ENCODE measurements at regions not wholly inside any gene's neighbourhood (a gene's known extent, or its start where the extent isn't known, plus 50 kb on each side); places are given as distances from the start of the nearest gene placed in this dataset.
"Not testable (repeated sequence)": the region's sequence is repeated elsewhere in the genome, so short reads cannot be mapped to it uniquely, and the experiment has no call there.

- H3K4me3 Mint-ChIP-seq, result no peak overlapping the region
- H3K9me3 Mint-ChIP-seq, result peaks cover 19% of the 10 kb centered on the region
- H3K36me3 Mint-ChIP-seq (ENCODE audit: low read depth), result no peaks in the 10 kb centered on the region
- H3K27me3 Mint-ChIP-seq (ENCODE audit: low read depth), result no peaks in the 10 kb centered on the region
- no peaks in the 10 kb centered on the region for H3K4me1 Mint-ChIP-seq
- H3K27ac Mint-ChIP-seq, result no peak overlapping the region
- no peak for TF ChIP-seq CTCF (IDR thresholded peaks at IDR 0.05; ENCODE audit: unreplicated experiment in 3 of 3)
Measured at GRCh38 chrX:28472926-28473325, 114.3 kb upstream of the IL1RAPL1 start.

DNA sequence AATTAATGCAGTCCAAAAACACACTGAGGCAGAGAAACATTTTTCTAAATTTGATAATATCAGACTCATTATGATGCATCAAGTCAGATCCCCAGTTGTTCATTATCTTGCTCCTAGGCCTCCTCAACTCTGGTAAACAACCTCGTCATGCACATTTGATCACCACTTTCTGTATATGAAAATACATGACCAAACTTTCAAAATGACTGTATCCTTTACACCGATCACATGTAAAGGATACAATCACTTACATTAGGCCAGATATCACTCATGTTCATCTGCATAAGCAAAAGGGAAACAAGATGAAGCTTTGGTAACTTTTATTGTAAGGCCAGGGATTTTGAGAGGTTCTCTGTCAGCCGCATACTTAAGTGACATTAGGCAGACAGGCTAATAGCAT lies 99.4 kb upstream of the IL1RAPL1 start:
- no peaks in the 10 kb centered on the region for H3K27me3 Mint-ChIP-seq (ENCODE audit: low read depth)
- no peaks in the 10 kb centered on the region for H3K36me3 Mint-ChIP-seq (ENCODE audit: low read depth)
- no peak overlapping the region for H3K27ac Mint-ChIP-seq
- no peak for TF ChIP-seq CTCF (IDR thresholded peaks at IDR 0.05; ENCODE audit: unreplicated experiment in 3 of 3)
- peaks cover 5% of the 10 kb centered on the region for H3K9me3 Mint-ChIP-seq
- no peaks in the 10 kb centered on the region for H3K4me1 Mint-ChIP-seq
- no peak overlapping the region for H3K4me3 Mint-ChIP-seq

GRCh38 chrX:28491322-28491721 lies 95.9 kb upstream of the IL1RAPL1 start:
- H3K4me1 Mint-ChIP-seq, result no peaks in the 10 kb centered on the region
- no peak overlapping the region for H3K27ac Mint-ChIP-seq
- no peak overlapping the region for H3K4me3 Mint-ChIP-seq
- peaks cover 5% of the 10 kb centered on the region for H3K9me3 Mint-ChIP-seq
- no peaks in the 10 kb centered on the region for H3K36me3 Mint-ChIP-seq (ENCODE audit: low read depth)
- no peak for TF ChIP-seq CTCF (IDR thresholded peaks at IDR 0.05; ENCODE audit: unreplicated experiment in 3 of 3)
- no peaks in the 10 kb centered on the region for H3K27me3 Mint-ChIP-seq (ENCODE audit: low read depth)

DNA sequence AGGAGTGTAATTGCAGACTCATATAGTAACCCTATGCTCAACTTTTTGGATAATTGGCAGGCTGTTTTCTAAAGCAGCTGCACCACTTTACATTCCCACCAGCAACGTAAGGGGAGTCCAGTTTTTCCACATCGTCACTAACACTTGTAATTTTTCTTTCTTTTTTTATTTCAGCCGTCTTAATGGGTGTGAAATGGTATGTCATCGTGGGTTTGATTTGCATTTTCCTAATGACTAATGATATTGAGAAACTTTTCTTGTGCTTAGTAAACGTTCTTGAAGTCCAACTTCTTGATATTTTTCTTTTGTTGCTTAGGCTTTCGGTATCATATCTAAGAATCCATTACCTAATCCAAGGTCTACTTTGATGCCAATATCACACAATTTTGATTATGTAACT lies 95.3 kb upstream of the IL1RAPL1 start:
- H3K9me3 Mint-ChIP-seq, result peaks cover 4% of the 10 kb centered on the region
- no peak for TF ChIP-seq CTCF (IDR thresholded peaks at IDR 0.05; ENCODE audit: unreplicated experiment in 3 of 3)
- H3K27ac Mint-ChIP-seq, result no peak overlapping the region
- H3K27me3 Mint-ChIP-seq (ENCODE audit: low read depth), result no peaks in the 10 kb centered on the region
- no peaks in the 10 kb centered on the region for H3K4me1 Mint-ChIP-seq
- no peak overlapping the region for H3K4me3 Mint-ChIP-seq
- no peaks in the 10 kb centered on the region for H3K36me3 Mint-ChIP-seq (ENCODE audit: low read depth)

GRCh38 chrX:28498658-28499057 lies 88.6 kb upstream of the IL1RAPL1 start:
- H3K27ac Mint-ChIP-seq, result peak overlapping the region; percentile 22 to 69 (median 53)
- H3K4me3 Mint-ChIP-seq, result peak overlapping the region in 2 of 3 experiments; percentile 6 to 36
- no peaks in the 10 kb centered on the region for H3K9me3 Mint-ChIP-seq
- peaks cover 17% of the 10 kb centered on the region for H3K4me1 Mint-ChIP-seq
- H3K36me3 Mint-ChIP-seq (ENCODE audit: low read depth), result no peaks in the 10 kb centered on the region
- no peaks in the 10 kb centered on the region for H3K27me3 Mint-ChIP-seq (ENCODE audit: low read depth)
- no peak for TF ChIP-seq CTCF (IDR thresholded peaks at IDR 0.05; ENCODE audit: unreplicated experiment in 3 of 3)

- H3K4me3 Mint-ChIP-seq; H3K27ac Mint-ChIP-seq; H3K36me3 Mint-ChIP-seq (ENCODE audit: low read depth); H3K27me3 Mint-ChIP-seq (ENCODE audit: low read depth): not testable (repeated sequence)
- Mint-ChIP-seq H3K4me1 (peaks cover 17% of the 10 kb centered on the region), H3K9me3 (peaks cover 24% of the 10 kb centered on the region)
Measured at GRCh38 chrX:28502667-28503066, 84.6 kb upstream of the IL1RAPL1 start.

- not testable (repeated sequence) for H3K27ac Mint-ChIP-seq; H3K36me3 Mint-ChIP-seq (ENCODE audit: low read depth); H3K4me1 Mint-ChIP-seq; H3K27me3 Mint-ChIP-seq (ENCODE audit: low read depth); H3K4me3 Mint-ChIP-seq
- peaks cover 24% of the 10 kb centered on the region for H3K9me3 Mint-ChIP-seq
Measured at GRCh38 chrX:28507650-28508049, 79.6 kb upstream of the IL1RAPL1 start.

Data from nephron (organoid).